ENCODE measurements at regions not wholly inside any gene's neighbourhood (a gene's known extent, or its start where the extent isn't known, plus 50 kb on each side); places are given as distances from the start of the nearest gene placed in this dataset.

GRCh38 chr15:62737551-62737950 lies 305.0 kb upstream of the TPM1 start:
- no peak overlapping the region for H3K27ac Mint-ChIP-seq
- H3K4me1 Mint-ChIP-seq: peaks cover 18% of the 10 kb centered on the region
- no peak for ATAC-seq
- DNase-seq (ENCODE audit: low spot score): no peak
- CTCF ChIA-PET: no interaction called here
- H3K9me3 Mint-ChIP-seq: peaks cover 3% of the 10 kb centered on the region; the same call in 1 of the 2 replicates
- no peak overlapping the region for H3K4me3 Mint-ChIP-seq
- H3K36me3 Mint-ChIP-seq: peaks cover 10% of the 10 kb centered on the region; the same call in 1 of the 2 replicates
- H3K27me3 Mint-ChIP-seq (ENCODE audit: low read depth): no peaks in the 10 kb centered on the region; the same call in 1 of the 2 replicates
- TF ChIP-seq FOXP4 (CRISPR knock-in tag; IDR thresholded peaks at IDR 0.05) (no peak), PRDM15 (CRISPR knock-in tag; IDR thresholded peaks at IDR 0.05) (no peak), AFF4 (CRISPR knock-in tag; IDR thresholded peaks at IDR 0.05; ENCODE audit: borderline replicate concordance) (no peak), NFYB (CRISPR knock-in tag; conservative IDR thresholded peaks at IDR 0.05; ENCODE audit: low read depth) (no peak), E2F4 (CRISPR knock-in tag; IDR thresholded peaks at IDR 0.05; ENCODE audit: borderline replicate concordance, low read depth) (no peak), KAT7 (CRISPR knock-in tag; IDR thresholded peaks at IDR 0.05; ENCODE audit: borderline replicate concordance) (no peak)
- POLR2A ChIA-PET: no interaction called here

GRCh38 chr15:62739082-62739481 lies 303.5 kb upstream of the TPM1 start:
- peaks cover 10% of the 10 kb centered on the region; the same call in 1 of the 2 replicates for H3K36me3 Mint-ChIP-seq
- ATAC-seq (no peak), DNase-seq (ENCODE audit: low spot score) (no peak)
- H3K27ac Mint-ChIP-seq: no peak overlapping the region
- no peak overlapping the region for H3K4me3 Mint-ChIP-seq
- ChIA-PET CTCF (no interaction called here), POLR2A (interaction anchor here (0.8 kb wide), 1 partner anchor 9 kb away, joined by 3 read pairs; no protein-coding TSS in a partner anchor)
- peaks cover 21% of the 10 kb centered on the region for H3K4me1 Mint-ChIP-seq
- no peaks in the 10 kb centered on the region; the same call in 1 of the 2 replicates for H3K27me3 Mint-ChIP-seq (ENCODE audit: low read depth)
- H3K9me3 Mint-ChIP-seq: peaks cover 3% of the 10 kb centered on the region; the same call in 1 of the 2 replicates
- TF ChIP-seq ATF6 (CRISPR knock-in tag; IDR thresholded peaks at IDR 0.05) (no peak), CDX4 (CRISPR knock-in tag; IDR thresholded peaks at IDR 0.05; ENCODE audit: borderline replicate concordance) (no peak), ZBTB21 (CRISPR knock-in tag; IDR thresholded peaks at IDR 0.05; ENCODE audit: borderline replicate concordance) (no peak), MXD4 (CRISPR knock-in tag; IDR thresholded peaks at IDR 0.05; ENCODE audit: borderline replicate concordance) (no peak), SMAD4 (CRISPR knock-in tag; IDR thresholded peaks at IDR 0.05) (no peak), JUN (CRISPR knock-in tag; IDR thresholded peaks at IDR 0.05) (no peak), MYBL2 (CRISPR knock-in tag; IDR thresholded peaks at IDR 0.05) (no peak), ZNF138 (CRISPR knock-in tag; conservative IDR thresholded peaks at IDR 0.05) (no peak), MLX (CRISPR knock-in tag; IDR thresholded peaks at IDR 0.05) (no peak), ZNF396 (CRISPR knock-in tag; IDR thresholded peaks at IDR 0.05; ENCODE audit: borderline replicate concordance) (no peak), USF1 (CRISPR knock-in tag; IDR thresholded peaks at IDR 0.05) (no peak), TEAD4 (CRISPR knock-in tag; IDR thresholded peaks at IDR 0.05) (no peak), GABPB1 (CRISPR knock-in tag; IDR thresholded peaks at IDR 0.05) (no peak)
